Stimulated activated effector memory CD8-positive, alpha-beta T cell treated with anti-CD3 and anti-CD28 coated beads, Interleukin-12 subunit alpha, Interleukin-12 subunit beta, amount 100 ng/mL, for 72 hours (primary cell): ENCODE measurements at regions not wholly inside any gene's neighbourhood (a gene's known extent, or its start where the extent isn't known, plus 50 kb on each side); places are given as distances from the start of the nearest gene placed in this dataset.
"Not testable (repeated sequence)": the region's sequence is repeated elsewhere in the genome, so short reads cannot be mapped to it uniquely, and the experiment has no call there.

Experiments used
- ATAC-seq: fragments of 150-1000 bp; cut with Tn5 transposase; 2 replicates; pipeline ENCODE4 v1.10.0; 2021
- DNase-seq, 2 donors: peaks; one replicate each; pipeline ENCODE4 v3.0.0; 2021 to 2022; ENCODE audit warnings: low spot score in 2 of 2
- H3K27ac Mint-ChIP-seq: one replicate; pipeline ENCODE4 v1.8.0; 2022; ENCODE audit warnings: mild to moderate bottlenecking, mixed read lengths
- H3K36me3 Mint-ChIP-seq: one replicate; pipeline ENCODE4 v1.8.0; 2022; ENCODE audit warnings: mild to moderate bottlenecking, mixed read lengths
- H3K4me1 Mint-ChIP-seq: one replicate; pipeline ENCODE4 v1.8.0; 2022; ENCODE audit warnings: mixed read lengths
- H3K4me3 Mint-ChIP-seq: one replicate; pipeline ENCODE4 v1.8.0; 2022; ENCODE audit warnings: mild to moderate bottlenecking, mixed read lengths
- H3K9me3 Mint-ChIP-seq: one replicate; pipeline ENCODE4 v1.8.0; 2022; ENCODE audit warnings: mixed read lengths

DNA sequence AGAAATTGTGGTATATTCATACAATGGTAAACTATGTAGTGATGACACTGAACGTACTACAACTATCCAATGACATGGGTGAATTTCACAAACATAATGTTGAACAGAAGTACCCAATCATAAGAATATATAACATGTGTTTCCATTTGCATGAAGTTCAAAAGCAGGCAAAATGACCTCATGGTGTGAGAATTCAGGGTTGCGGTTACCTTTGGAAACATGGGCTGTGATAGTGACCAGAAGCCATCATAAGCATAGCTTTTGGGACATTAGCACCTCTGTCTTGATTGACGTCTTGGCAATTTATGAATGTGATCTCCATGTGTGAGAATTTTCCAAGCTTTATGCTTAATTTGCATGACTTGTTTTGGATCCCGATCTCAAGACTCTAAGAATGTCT is 500.1 kb upstream of the JAG1 start:
- no peak for DNase-seq
- peaks cover 7% of the 10 kb centered on the region for H3K9me3 Mint-ChIP-seq
- H3K4me1 Mint-ChIP-seq, result no peaks in the 10 kb centered on the region
- H3K27ac Mint-ChIP-seq, result no peak overlapping the region
- ATAC-seq, result no peak
- no peak overlapping the region for H3K4me3 Mint-ChIP-seq
- no peaks in the 10 kb centered on the region for H3K36me3 Mint-ChIP-seq

DNA sequence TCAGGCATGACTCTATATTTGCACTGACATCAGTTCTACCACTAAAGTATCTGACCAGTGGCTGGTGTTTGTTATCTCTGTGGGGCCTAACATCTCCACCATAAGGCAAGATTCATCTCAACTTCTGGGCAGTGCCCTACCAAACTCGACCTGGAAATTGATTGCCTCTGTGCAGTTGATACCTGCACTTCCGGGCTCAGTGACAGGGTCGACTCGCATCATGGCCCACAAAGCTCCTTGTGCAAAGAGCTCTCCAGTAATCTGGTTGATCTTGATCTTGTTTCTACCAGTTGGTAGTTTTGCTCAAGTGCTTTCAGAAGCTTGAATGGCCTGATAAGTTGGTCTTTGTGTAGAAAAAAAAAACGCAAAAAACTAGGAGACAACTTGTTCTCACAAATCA is 501.1 kb upstream of the JAG1 start:
- H3K4me3 Mint-ChIP-seq, result no peak overlapping the region
- H3K9me3 Mint-ChIP-seq, result peaks cover 7% of the 10 kb centered on the region
- no peaks in the 10 kb centered on the region for H3K4me1 Mint-ChIP-seq
- ATAC-seq (no peak), DNase-seq (no peak)
- no peaks in the 10 kb centered on the region for H3K36me3 Mint-ChIP-seq
- no peak overlapping the region for H3K27ac Mint-ChIP-seq

DNA sequence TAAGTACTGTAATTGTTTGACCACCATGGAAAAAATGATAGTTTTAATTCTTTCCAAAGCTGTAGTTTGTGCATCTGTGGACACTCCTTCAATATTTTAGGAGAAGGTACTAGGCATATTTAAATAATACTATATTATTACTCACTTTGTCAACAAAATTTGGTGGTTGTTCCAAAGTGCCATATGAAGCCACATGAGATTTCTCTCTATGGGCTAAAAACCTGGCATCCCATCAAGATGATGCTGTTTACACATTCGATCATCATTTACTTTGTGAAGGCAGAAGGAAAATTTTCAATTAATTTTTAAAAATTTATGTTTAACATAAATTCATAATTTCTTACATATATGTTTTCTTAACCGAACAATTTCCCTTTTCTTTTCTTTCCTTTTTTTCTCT is 502.6 kb upstream of the JAG1 start:
- Mint-ChIP-seq H3K27ac (no peak overlapping the region), H3K36me3 (no peaks in the 10 kb centered on the region), H3K4me1 (no peaks in the 10 kb centered on the region), H3K9me3 (peaks cover 5% of the 10 kb centered on the region), H3K4me3 (no peak overlapping the region)
- DNase-seq, result no peak
- no peak for ATAC-seq

DNA sequence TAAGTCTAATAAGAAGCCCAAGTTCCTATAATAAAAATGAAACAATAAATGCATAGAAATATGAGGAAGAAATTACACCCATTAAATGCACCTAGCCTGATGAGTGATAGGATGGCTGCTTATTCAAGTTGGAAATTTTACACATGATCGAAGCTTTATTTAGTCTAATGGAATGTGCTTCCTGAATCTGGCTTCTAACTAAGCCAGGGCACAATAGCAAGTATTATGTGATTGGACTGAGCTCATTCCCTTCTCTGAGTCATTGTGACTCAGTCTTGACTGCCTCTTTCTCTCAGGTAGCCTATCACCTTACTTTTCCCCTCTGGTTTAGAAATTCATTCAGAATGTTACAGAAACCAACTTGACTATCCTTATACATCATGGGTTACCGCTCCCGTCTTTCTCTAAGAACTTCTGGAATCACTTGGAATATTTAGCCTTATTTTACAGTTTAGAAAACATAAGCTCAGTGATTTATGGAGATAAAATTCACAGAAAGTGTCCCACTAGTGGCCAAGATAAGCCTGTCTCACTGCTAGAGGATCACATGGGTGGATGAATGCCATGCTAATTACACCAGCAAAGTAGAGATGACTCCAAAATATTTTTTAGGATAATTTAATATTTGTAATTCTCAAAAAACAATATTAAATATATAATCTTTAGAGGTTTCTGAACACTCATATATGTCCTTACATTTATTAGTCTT is 505.3 kb upstream of the JAG1 start:
- ATAC-seq (no peak), DNase-seq (no peak)
- Mint-ChIP-seq H3K36me3 (no peaks in the 10 kb centered on the region), H3K4me1 (no peaks in the 10 kb centered on the region), H3K9me3 (peaks cover 5% of the 10 kb centered on the region), H3K4me3 (no peak overlapping the region), H3K27ac (no peak overlapping the region)

DNA sequence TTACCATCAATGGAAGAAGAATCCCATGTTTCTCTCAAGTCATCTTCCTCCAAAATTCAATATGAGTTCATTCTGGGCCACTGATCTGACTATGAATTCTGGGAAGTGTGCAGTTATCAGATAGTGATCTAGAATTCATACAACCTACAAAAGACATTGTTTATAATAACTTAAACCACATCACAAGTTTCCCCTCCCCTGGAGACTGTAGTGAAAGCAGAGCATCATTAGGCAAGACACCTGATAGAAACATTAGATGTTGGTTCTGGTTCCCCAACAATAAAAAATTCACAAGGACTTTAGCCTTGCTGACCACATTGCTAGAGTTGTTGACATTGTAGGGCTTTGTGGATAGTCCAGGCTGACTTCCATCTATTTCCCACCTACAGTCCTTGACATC is 506.4 kb upstream of the JAG1 start:
- Mint-ChIP-seq H3K36me3 (no peaks in the 10 kb centered on the region), H3K27ac (no peak overlapping the region), H3K4me3 (no peak overlapping the region), H3K4me1 (no peaks in the 10 kb centered on the region), H3K9me3 (peaks cover 10% of the 10 kb centered on the region)
- DNase-seq (no peak), ATAC-seq (no peak)

DNA sequence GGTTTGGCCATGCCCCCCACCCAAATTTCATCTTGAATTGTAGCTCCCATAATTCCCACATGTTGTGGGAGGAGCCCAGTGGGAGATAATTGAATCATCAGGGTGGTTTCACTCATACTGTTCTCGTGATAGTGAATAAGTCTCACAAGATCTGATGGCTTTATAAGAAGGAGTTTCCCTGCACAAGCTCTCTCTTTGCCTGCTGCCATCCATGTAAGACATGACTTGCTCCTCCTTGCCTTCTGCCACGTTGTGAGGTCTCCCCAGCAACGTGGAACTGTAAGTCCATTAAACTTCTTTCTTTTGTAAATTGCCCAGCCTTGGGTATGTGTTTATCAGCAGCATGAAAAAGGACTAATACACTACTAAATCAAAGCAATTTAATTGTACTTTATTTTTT is 507.3 kb upstream of the JAG1 start:
- ATAC-seq, H3K4me3 Mint-ChIP-seq, H3K36me3 Mint-ChIP-seq, H3K4me1 Mint-ChIP-seq, DNase-seq, H3K9me3 Mint-ChIP-seq, H3K27ac Mint-ChIP-seq: not testable (repeated sequence)

DNA sequence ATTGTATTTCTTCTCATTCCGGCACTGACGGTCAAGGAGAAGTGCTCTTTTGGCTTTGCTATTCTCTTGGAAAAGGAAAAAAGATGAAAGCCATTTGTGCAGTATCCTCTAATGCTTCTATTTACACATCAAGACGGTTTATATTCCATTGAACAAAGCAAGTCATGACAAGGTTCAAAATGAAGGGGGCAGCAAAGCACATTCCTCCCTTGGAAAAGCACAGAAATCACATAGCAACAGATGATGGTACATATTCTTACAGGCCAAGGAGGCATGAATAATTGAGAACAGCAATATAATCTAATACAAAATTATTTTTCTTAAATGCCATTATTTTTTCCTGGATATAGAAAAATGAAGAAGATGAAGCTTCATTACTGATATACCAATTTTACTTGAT is 508.2 kb upstream of the JAG1 start:
- Mint-ChIP-seq H3K9me3 (peaks cover 8% of the 10 kb centered on the region), H3K36me3 (no peaks in the 10 kb centered on the region), H3K4me1 (no peaks in the 10 kb centered on the region), H3K4me3 (no peak overlapping the region), H3K27ac (no peak overlapping the region)
- no peak for ATAC-seq
- no peak for DNase-seq

DNA sequence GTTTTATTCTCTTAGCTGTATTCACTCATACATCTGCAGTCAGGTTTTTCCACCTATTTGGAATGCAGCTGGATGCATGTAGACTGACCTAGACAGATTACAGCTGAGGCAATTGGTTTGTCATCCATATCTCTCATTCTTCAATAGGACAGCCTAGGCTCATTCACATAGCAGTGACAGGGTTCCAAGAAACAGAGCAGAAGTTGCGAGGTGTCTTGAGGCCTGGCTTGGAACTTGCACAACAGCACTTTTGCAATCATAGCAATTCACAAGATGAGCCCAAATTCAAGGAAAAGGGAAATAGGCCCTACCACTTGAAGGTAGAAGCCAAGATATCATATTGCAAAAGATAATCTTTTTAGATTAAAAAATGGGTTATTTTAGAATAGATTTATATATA is 508.9 kb upstream of the JAG1 start:
- H3K27ac Mint-ChIP-seq, result no peak overlapping the region
- DNase-seq, result no peak
- peaks cover 12% of the 10 kb centered on the region for H3K9me3 Mint-ChIP-seq
- no peak for ATAC-seq
- H3K4me3 Mint-ChIP-seq, result no peak overlapping the region
- H3K36me3 Mint-ChIP-seq, result no peaks in the 10 kb centered on the region
- H3K4me1 Mint-ChIP-seq, result no peaks in the 10 kb centered on the region

DNA sequence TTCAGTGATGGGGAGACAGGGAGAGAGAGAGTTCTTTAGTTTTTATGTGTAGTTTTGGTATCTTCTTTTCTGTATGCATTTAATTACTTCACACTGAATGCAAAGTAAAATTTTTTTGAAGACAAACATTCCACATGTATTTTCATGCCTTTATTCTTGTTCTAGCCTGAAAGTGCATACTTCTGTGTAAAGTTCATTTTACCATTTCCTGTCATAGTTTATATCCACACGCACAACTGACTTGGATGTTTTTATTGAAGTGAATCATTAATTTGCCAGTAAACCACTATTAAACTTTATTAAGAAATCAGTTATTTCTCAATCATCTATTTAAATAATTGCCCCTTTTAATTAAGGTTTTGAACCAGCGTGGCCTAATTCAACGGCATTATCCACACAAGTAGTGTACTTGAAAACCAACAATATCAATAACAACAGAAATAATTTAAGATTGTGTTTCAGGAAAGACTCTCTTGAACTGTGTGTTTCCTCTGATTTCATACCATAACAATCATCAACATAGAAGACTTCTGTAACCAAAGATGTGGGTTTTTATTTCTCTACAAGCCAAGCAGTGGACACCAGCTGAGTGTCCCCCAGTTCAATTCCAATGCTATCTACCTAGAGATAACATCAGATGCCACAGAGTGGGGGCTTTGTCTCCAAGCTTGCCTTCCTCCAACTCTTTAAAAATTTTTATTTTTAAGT is 512.7 kb upstream of the JAG1 start:
- H3K4me1 Mint-ChIP-seq, result no peaks in the 10 kb centered on the region
- no peaks in the 10 kb centered on the region for H3K36me3 Mint-ChIP-seq
- H3K27ac Mint-ChIP-seq, result no peak overlapping the region
- peaks cover 14% of the 10 kb centered on the region for H3K9me3 Mint-ChIP-seq
- ATAC-seq (no peak), DNase-seq (no peak)
- no peak overlapping the region for H3K4me3 Mint-ChIP-seq

DNA sequence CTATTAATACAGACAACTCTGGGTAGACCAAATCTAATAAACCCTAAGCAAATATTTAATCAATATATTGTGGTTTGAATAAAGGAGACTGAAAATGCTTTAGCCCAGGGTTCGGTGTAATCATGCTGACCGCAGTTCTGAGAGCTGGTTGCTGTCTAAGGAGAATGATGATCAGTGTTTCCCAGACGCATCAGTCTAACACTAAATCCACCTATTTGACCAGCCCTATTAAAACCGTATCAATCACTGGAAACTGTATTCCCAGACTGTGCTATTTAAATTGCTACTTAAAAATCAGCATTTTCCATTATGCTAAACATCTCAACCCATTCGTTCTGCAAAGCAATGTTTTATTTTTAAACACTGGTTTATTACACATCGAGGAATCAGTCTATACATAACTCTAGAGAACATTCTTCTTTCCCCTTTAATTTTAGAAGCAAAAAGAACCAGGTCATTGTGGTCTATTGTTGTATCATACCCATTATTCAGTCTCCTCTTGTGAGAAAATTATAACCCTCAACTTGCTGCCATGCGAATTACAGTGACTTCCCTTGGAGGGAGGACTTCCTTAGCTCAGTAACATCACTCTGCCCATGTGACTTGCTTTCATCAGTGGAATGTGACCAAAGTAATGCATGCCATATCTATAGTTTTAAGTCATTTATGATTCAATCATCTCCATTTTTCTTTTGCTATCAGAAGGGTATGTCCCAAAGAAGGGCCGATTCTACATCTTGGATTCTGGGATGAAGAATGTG is 515.2 kb upstream of the JAG1 start:
- no peaks in the 10 kb centered on the region for H3K36me3 Mint-ChIP-seq
- H3K9me3 Mint-ChIP-seq, result peaks cover 14% of the 10 kb centered on the region
- DNase-seq, result no peak
- no peak overlapping the region for H3K4me3 Mint-ChIP-seq
- ATAC-seq, result no peak
- H3K4me1 Mint-ChIP-seq, result no peaks in the 10 kb centered on the region
- H3K27ac Mint-ChIP-seq, result no peak overlapping the region

DNA sequence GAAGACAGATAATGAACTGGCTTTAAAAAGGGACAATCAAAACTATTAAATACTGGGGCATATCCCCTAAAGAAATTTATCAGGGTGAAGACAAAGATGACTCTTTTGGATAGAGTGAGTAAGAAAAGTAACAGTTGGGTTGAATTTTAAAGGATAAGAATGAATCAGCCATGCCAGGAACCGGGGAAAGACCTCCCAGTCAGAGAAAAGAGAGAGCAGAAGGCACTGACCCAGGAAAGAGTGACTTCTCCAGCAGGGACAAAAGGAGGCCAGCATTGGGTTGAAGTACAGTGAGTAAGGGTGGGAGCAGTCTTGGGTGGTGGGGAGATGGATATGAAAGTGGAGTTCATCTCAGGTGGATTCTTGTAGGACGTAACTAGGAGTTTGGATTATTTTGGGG is 516.9 kb upstream of the JAG1 start:
- H3K27ac Mint-ChIP-seq, result no peak overlapping the region
- ATAC-seq, result no peak
- no peak for DNase-seq
- H3K36me3 Mint-ChIP-seq, result no peaks in the 10 kb centered on the region
- no peaks in the 10 kb centered on the region for H3K4me1 Mint-ChIP-seq
- H3K9me3 Mint-ChIP-seq, result peaks cover 8% of the 10 kb centered on the region
- no peak overlapping the region for H3K4me3 Mint-ChIP-seq

DNA sequence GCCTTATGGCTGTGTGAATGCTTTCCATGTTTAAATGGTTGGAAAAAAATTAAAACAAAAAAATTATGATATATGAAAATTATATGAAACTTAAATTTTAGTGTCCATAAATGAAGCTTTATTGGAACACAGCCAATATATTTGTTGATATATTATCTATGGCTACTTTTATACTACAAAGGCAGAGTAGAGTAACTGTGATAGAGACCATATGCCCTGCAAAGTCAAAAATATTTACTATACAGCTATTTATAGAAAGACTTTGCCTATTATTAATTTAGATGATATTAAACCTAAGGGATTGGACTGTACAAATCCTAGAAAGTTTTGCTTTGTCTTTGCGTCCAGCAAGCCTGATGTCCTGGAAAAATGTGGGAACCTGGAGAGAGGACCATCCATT is 518.3 kb upstream of the JAG1 start:
- DNase-seq, result no peak
- H3K36me3 Mint-ChIP-seq, result no peaks in the 10 kb centered on the region
- no peak for ATAC-seq
- H3K4me3 Mint-ChIP-seq, result no peak overlapping the region
- no peaks in the 10 kb centered on the region for H3K4me1 Mint-ChIP-seq
- peaks cover 7% of the 10 kb centered on the region for H3K9me3 Mint-ChIP-seq
- no peak overlapping the region for H3K27ac Mint-ChIP-seq

DNA sequence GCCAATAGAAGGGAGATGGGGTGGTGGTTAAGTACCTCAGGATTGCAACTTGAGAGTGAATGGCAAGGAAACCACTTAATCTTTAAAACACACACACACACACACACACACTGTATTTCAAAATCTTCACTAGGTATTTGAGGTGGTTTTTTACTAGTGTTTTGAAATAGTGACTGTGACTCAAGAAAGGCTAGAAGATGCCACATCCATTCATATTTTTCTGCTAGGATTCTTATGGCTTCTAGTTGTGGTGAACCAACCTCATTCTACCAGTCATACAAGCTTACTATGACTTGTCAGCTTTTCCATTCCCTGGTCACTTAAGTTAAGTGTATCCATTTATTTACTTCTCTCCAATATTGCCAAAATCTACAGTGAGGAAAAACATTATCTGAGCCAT is 519.4 kb upstream of the JAG1 start:
- DNase-seq, result no peak
- Mint-ChIP-seq H3K36me3 (no peaks in the 10 kb centered on the region), H3K4me1 (no peaks in the 10 kb centered on the region), H3K27ac (no peak overlapping the region), H3K4me3 (no peak overlapping the region), H3K9me3 (peaks cover 4% of the 10 kb centered on the region)
- no peak for ATAC-seq

DNA sequence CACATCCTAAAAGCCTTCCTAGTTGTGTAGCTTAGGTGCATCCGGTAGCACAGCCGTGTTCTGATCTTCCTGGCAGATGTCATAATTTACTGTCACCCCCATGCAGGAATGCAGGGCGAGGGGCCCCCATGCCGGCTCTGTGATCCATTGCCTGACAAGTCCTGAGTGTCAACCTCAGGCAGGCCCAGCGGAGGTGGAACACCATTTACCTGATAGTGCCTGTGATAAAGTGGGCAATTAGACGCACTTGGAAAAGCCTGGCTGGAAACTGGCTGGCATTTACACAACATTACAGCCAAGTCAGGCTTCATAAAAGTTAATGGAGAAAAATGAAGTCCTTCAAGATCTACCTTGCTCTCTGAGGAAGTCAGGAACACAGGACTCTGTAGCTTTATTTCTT is 521.4 kb upstream of the JAG1 start:
- Mint-ChIP-seq H3K9me3 (peaks cover 7% of the 10 kb centered on the region), H3K4me3 (no peak overlapping the region), H3K4me1 (no peaks in the 10 kb centered on the region), H3K27ac (no peak overlapping the region), H3K36me3 (no peaks in the 10 kb centered on the region)
- ATAC-seq (no peak), DNase-seq (no peak)

DNA sequence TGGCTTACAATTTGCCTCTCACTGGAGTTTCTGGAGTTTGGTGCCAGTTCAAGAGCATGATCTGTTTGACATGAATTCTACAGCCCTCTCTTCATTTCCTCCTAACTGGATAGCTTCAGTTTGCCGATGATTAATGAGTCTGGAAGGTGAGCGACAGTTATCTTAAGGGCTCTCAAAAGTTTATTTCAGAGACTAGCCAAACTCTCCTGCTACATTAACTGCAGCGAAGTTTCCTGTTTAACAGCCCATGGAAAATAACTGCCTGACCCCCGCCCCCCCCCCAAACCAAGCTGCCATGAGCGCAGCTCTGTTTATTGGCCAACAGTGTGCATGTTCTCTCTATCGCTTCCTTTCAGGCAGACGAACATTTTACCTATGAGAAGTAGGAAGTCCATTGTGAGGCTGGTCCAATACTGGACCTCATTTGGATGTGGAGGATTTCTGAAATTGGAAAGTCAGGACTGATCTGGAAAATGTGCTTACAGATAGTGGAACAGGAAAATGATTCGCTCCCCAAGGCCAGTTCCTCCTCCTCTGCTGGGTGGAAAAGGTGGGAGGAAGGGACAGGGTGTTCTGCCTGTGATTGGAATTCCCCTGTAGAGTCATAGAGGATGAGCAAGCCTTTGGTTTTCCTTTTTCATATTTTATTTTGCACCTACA is 522.2 kb upstream of the JAG1 start:
- H3K36me3 Mint-ChIP-seq, result no peaks in the 10 kb centered on the region
- ATAC-seq (no peak), DNase-seq (no peak)
- H3K4me3 Mint-ChIP-seq, result no peak overlapping the region
- H3K27ac Mint-ChIP-seq, result no peak overlapping the region
- H3K4me1 Mint-ChIP-seq, result no peaks in the 10 kb centered on the region
- H3K9me3 Mint-ChIP-seq, result peaks cover 3% of the 10 kb centered on the region
